HG02885 (cell line): ENCODE measurements at regions not wholly inside any gene's neighbourhood (a gene's known extent, or its start where the extent isn't known, plus 50 kb on each side); places are given as distances from the start of the nearest gene placed in this dataset.

Experiments
- ATAC-seq: cut with Tn5 transposase; IDR thresholded peaks from one replicate; pipeline ENCODE4 v1.9.1; 2021; ENCODE audit warnings: mild to moderate bottlenecking; ENCODE audit not compliant: unreplicated experiment, poor library complexity

GRCh38 chr20:56828402-56828801 is 199.3 kb downstream of the TFAP2C start:
- ATAC-seq, result no peak

GRCh38 chr20:56829788-56830385 is 200.8 kb downstream of the TFAP2C start:
- no peak for ATAC-seq

GRCh38 chr20:56831795-56832194 is 202.7 kb downstream of the TFAP2C start:
- no peak for ATAC-seq

GRCh38 chr20:56833427-56833826 is 204.3 kb downstream of the TFAP2C start:
- ATAC-seq, result no peak

- no peak for ATAC-seq
Observed at GRCh38 chr20:56835829-56836550, 206.9 kb downstream of the TFAP2C start.

- no peak for ATAC-seq
Observed at GRCh38 chr20:56839222-56839621, 210.1 kb downstream of the TFAP2C start.

- no peak for ATAC-seq
Observed at GRCh38 chr20:56839786-56840185, 210.7 kb downstream of the TFAP2C start.

- no peak for ATAC-seq
Observed at GRCh38 chr20:56840716-56841261, 211.7 kb downstream of the TFAP2C start.

GRCh38 chr20:56841346-56841908 is 212.3 kb downstream of the TFAP2C start:
- ATAC-seq, result no peak

GRCh38 chr20:56842056-56842455 is 212.9 kb downstream of the TFAP2C start:
- no peak for ATAC-seq

- no peak for ATAC-seq
Observed at GRCh38 chr20:56843386-56843785, 214.3 kb downstream of the TFAP2C start.

- ATAC-seq, result no peak
Observed at GRCh38 chr20:56843817-56844216, 214.7 kb downstream of the TFAP2C start.

GRCh38 chr20:56845546-56846086 is 216.5 kb downstream of the TFAP2C start:
- ATAC-seq, result no peak

- no peak for ATAC-seq
Observed at GRCh38 chr20:56848561-56848960, 219.5 kb downstream of the TFAP2C start.

- no peak for ATAC-seq
Observed at GRCh38 chr20:56851552-56851951, 222.4 kb downstream of the TFAP2C start.

- no peak for ATAC-seq
Observed at GRCh38 chr20:56855708-56856107, 226.6 kb downstream of the TFAP2C start.

GRCh38 chr20:56857950-56858349 is 228.8 kb downstream of the TFAP2C start:
- no peak for ATAC-seq

- ATAC-seq, result no peak
Observed at GRCh38 chr20:56859039-56859800, 230.1 kb downstream of the TFAP2C start.

GRCh38 chr20:56859801-56860261 is 230.7 kb downstream of the TFAP2C start:
- no peak for ATAC-seq

GRCh38 chr20:56860413-56860812 is 231.3 kb downstream of the TFAP2C start:
- no peak for ATAC-seq
